Left renal cortex interstitium (tissue), 4 donors: ENCODE measurements at regions not wholly inside any gene's neighbourhood (a gene's known extent, or its start where the extent isn't known, plus 50 kb on each side); places are given as distances from the start of the nearest gene placed in this dataset.

Experiments used
- DNase-seq, 4 donors: peaks; one replicate each; pipeline ENCODE4 v3.0.0-alpha.2; 2013; ENCODE audit warnings: low read depth in 4 of 4, low spot score in 2 of 4, missing footprints in 1 of 4

DNA sequence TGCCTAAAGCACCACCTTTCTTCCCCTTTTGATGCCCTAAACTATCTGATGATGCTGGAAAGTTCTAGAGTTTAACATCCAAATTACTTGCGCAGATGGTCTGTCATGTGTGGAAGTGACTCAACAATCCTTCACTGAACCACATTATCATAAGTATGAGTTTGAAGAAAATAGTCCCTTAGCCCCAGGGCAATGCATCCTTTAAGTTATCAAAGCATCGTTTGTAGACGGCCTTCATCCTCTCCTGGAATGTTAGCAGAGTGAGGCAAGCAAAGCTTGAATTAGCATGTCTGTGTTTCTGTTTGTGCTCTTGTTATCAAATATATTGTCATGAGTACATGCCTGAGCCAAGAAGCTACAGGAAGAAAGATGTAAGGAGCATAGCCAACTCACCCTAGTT is 570.9 kb downstream of the MID1IP1 start:
- no peak for DNase-seq

DNA sequence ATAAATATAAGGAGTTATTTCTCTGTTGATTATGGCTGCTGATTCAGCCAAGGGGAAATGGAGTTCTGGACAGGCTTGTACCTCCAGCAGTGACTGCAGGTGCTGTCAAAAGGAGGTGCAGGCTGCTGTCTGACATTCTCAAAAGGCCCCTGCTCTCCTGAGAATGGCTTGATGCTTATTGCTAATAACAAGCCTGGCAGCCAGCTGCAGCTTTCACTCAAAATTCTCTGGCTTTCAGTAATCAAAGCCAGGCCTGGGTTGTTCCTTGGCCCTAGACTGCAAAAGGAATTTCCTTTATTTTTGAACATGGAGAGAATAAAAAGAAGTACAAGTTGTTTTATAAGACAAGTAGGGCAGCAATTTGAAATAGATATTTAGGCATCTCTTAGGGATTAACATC is 575.9 kb downstream of the MID1IP1 start:
- DNase-seq = no peak

DNA sequence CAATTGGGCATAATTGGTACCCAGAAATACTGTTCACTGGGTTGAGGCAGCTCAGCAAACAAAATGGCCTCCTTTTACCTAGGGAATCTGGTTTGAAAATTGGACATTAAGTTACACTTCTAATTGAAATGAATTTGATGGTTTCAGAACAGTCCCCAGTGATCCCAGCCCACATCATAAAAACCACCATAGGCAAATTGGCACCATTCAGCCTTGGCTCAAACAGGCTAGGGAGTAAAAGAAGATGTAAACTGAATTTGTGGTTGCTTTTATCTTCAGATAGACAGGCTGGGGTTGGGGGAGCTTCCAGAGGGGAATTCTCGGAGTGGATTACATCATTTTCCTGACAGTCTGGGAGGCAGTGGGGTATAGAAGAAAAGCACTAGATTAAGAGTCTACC is 576.5 kb downstream of the MID1IP1 start:
- DNase-seq = no peak

DNA sequence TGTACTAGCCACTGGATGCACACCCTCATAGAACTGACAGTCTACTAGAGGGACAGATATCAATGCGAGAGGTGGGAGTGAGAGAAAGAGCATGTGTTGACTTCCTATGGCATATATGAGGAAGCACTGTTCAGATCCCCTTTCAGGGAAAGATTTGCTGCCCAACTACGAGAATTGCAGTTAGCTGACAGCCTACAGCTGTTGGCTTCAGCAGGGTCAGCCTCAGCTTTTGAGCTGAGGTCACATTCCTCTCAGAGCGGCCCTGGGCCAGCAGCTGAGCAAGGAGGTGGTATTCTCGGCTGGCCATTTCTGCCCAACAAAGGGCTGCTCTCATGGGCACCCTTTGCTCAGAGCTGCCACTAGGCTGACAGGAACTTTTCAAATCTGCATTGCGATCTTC is 580.2 kb downstream of the MID1IP1 start:
- peak in 1 of 4 donors; percentile 38 for DNase-seq

DNA sequence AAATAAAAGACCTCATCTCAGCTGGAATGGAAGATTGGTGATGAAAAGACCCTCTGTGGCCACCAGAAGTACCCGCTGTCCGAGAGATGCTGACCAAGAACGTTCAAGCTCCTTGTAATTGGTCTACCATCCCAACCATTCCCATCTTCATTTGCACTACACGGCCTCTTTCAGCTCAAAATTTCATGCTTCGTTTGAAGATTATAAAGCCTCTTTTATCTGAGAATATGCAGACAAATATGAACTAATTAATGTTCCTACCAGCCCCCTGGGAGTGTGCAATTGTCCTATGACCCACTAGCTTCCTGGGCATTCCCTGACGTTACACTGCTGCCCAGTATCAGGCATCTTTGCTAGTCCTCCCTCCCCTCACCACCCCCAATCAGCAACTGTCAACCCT is 583.7 kb downstream of the MID1IP1 start:
- DNase-seq = no peak

DNA sequence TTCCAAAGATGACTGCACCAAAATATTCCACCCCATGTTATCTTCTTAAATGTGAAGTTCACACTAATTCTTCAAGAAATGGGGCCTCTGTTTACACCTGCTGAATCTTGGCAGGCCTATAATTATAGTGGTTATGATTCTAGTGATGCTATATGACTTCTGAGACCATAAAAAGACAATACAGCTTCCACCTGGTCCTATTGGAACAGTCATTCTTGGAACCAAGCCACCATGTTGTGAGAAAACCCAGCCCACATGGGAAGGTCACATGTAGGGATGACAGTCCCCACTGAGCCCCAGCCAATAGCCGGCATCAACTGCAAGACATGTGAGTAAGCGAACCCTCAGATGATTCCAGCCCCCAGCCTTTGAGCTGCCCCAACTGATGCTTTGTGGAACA is 587.5 kb downstream of the MID1IP1 start:
- DNase-seq = no peak

DNA sequence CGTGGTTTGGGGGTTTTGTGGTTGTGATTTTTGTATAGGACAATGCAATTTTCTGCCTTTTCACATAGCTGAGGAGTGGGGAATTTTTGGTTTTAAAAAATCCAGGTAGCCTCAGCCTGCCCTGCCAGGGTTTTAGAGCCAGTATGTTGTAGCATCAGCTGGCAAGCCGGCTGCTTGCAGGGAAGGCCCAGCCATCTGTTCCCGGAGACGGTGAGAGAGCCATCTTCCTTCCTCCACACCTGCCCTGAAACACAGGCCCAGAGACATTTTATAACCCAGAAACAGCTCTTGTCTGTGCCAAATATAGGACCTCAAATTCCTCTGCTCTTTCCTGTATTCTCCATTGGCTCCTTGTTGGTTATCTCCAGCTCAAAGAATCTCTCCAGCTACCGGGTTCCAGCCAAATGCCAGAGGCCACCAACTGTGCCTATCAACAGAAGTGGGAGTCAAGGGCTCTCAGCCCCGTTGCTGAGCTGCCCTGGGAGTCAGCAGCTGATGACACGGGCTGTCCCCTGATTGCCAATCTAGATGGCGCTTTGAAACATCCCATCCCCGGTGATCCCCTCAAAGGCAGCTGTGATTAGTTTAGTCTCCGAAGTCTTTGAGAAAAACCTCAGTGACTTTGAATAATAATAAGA is 595.2 kb downstream of the MID1IP1 start:
- no peak for DNase-seq

DNA sequence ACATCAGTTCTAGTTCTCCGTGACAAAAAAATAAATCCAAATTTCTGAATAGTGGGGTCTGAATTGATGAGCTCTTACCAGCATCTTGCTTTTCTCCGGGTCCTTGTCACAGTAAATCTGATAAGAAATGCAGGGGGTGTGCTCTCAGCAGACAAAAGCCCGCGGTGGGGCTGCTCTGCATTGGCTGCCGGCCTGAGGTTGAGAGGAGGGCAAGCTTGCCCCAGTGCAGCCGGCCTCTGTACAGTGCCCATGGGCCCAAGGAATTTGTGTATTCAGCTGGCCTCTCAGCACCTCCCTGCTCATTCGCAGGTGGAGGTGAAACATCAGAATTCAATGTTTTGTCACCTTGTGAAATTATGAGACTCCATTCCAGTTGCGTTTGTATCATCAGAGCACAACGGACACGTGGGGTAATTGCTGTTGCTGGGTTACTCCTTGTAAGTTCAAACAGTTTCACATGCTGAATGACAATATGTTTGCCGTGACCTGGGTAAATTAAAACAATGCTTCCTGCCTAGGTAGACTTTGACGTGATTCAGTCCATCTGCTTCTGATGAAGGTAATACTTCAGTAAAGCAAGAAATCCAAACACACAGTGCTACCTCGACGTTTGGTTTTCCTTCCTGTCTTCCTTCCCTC is 596.4 kb downstream of the MID1IP1 start:
- DNase-seq = no peak

DNA sequence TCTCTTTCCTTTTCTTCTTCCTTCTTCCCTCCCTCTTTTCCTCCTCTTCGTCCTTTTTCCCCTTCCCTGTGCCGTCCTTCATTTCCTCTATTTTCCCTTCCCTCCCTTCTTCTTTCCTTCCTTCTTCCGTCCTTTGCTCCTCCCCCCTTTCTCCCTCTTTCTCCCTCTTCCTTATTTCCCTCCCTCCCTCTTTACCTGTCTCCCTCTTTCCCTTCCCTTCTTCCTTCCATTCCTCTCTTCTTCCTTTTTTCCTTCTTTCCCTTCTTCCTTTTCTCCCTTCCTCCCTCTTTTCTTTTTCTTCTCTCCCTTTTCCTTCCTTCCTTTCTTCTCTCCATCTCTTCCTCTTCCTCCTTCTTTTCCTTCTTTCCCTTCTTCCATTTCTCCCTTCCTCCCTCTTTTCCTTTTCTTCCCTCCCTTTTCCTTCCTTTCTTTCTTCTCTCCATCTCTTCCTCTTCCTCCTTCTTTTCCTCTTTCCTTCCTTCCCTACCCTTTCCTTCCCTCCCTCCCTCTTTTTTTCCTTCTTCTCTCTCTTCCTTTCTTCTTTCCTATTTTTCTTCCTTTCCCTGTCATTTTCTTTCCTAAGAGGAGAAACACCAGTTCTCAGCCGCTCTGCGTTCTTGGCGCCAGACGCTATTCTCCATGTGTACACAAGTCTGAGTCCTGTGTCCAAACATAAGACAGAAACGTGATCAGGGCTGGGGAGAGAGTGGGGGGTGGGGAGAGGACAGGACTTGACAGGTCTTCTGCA is 597.1 kb downstream of the MID1IP1 start:
- no peak for DNase-seq

DNA sequence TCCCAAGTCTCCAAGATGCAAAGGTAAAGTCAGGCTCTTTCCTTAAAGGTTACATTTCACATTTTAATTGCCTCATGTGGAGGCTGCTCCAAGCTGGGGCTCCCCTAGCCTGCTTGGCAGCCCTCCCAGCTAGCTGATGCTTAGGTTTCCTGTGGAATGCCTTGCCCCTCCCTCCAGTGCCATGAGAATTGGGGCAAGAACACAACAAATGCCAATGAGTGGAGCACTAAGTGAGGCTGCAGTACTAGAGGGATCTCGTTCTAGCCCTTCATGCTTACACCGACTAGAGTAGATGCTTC is 597.7 kb downstream of the MID1IP1 start:
- DNase-seq = no peak

DNA sequence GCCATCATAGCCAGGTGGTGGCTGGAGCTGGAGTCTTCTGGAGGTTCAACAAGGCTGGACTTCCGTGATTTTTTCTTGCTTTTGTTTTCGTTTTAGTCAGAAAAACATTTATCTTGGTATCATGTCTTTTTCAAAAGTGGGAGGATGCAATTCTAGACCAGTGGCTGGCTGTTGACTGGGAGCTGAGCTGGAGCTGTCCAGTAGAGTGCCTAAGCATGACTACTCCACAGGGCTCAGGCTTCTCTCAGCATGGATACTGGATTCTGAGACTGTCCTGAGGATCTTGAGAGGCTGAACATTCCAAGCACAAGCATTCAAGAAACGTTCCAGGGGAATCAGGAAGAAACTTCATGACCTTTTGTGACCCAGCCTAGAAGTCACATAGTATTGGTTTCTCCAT is 598.1 kb downstream of the MID1IP1 start:
- no peak for DNase-seq

DNA sequence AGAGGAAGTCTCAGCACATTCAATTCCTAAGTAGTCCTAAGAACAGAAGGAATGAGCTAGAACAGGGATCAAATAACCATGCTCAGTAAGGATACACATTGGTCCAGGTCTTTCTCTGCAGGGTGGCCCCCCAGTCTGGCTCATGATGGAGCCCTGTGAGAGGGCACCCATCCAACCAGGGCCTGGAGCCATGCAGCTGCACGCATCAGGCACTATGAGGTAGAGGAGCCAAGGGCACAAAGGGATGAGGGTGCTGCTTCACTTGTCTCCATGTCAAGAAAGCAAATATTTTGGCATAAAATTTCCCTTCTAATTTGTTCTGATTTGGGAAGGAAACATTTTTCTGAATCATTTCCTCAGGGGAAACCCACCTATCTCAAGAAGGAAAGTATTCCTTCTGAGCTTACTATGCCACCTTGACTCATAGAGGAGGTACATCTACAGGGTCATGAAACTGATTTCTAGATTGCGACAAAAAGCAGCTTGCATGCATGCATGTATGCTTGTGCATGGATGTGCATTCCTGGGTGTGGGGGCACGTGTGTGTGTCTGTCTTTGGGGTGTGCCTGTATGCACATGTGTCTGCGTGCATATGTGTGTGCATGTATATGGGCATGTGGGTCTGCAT is 600.3 kb downstream of the MID1IP1 start:
- no peak for DNase-seq

DNA sequence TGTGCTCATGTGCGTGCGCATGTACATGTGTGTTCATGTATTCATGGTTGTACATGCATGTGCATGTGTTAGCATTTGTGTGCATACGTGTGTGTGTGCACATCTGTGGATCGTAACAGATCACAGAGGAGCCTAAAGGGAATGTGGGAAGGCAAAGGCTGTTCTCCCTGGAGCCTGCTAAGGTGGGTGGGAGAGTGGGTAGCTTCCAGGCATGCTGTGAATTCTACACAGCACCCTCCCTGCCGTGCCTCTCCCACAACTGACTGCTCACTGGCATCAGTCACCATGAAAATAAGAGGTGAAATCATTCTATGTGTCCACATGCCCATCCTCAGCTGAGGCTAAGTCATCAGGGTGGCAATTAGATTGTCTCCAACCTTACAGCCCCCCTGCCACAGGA is 600.9 kb downstream of the MID1IP1 start:
- no peak for DNase-seq

DNA sequence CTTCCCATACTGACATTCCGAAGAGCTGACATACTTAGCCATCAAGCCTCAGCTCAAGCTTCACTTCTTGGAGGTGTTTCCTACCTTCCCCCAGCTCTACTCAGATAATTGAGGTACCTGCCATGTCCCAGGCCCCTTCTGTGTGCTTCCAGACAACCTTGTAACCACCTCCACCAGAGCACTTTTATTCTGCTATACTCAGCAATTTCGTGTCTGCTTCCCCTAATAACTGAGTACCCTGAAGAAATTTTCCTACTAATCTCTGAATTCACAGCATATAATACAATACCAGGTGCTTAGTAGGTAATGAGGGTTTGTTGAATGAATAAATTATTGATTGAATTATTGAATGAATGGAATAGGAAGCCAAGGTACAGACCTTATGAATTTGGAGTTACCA is 605.5 kb downstream of the MID1IP1 start:
- DNase-seq = no peak

DNA sequence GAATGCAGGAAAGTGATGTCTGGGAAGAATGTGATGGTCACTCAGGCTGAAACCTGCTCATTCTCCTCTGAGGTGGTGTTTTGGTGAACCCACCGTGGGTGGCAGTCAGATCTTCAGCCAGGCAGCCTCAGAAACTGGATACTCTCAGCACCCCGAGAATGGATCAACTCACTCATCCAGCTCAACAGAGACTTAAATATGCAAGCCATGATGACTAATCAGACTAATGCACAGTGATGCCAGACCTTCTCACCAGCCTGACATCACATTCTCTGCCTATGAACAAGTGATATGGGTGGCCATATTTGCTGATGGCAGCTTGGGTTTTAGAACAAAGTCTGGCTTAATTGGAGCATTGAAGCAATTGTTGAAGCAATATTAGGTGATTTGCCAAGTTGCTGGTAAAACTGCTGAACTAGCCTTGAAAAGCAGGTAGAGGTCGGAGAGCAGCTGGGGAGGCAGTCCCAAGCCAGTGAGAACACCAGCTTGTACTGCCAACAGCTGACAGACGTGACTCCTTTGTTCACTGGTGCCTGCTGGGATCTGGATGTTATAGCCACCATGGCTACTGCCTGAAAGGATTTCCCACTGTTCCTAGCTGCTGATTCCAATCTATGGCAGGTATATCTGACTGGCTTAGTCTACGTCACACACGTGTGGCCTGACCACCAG is 608.1 kb downstream of the MID1IP1 start:
- no peak for DNase-seq

DNA sequence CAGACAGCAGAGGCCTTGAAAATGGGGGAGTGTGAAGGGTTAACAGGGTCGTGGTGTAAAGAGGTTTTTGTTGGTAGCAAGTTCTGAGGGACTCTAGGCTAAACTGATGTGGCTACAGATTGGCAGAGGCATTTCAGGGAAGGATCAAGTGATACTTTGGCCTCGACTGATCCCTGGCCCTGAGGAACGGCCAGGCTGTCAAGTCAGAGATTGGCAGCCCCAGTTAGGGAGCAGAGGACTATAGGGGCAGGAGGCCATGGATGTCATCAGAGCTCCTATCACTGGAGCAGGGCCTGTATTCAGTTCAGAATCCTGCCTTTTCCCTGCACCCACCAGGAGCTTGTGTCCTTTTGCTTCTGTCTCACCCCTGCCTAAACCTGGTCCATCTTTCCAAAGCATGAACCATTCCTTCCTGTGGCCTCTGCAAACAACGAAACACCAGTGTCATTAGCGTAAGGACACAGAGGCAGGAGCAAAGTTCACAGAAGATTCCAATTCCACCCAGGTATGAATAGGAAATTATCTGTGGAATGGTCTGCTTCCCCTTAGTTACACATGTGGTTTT is 613.1 kb downstream of the MID1IP1 start:
- DNase-seq = no peak

DNA sequence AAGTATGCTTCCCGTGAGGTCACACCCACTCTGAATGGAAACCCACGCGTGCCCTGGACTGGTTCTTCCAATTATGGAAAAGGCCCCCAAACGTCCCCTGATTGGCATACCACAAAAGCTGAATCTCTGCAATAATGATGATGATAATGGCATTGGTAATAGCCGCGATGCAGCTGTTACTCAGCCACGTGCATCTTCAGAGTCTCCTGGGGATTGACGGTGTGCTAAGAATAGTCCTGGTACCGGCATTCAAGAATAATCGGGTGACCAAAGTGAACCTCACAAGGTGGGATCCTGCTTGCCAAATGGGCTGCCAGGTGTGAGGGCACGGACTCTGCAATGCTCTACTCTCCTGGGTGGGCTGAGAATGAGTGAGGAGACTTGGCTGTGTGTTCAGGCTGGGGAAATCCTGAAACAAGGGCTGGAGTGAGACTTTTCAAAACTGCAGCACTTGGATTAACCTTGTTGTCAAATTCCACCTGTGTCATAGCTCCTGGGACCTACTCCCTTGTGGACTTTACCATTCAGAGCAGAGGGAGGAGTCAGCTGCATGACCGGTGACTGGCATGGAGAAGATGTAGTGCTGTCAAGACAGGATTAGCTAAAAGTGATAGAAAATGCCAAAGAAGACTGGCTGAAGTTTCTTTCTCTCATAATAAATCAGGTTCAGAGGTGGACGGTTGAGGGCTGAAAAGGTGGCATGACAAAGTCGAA is 615.4 kb downstream of the MID1IP1 start:
- no peak for DNase-seq

DNA sequence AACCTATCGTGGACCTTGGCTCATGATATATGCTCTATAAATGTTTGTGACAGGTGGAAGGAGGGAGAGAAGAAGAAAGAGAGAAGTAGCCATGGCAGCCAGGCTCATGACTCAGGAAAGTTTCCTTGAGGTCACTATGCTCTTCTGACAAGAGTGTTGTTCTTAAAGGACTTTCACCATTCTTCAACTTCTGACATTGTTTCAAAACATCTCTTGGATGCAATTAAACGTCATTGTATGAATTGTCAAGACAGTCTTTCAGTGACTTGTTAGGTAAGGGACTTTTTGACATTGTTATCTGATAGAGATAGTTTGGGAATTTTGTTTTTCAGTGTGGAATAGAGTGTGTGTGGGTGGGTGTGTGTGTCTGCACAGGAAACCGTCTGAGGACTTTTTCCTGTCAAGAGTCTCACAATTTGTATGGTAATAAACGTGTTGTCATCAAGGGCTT is 617.0 kb downstream of the MID1IP1 start:
- DNase-seq = no peak

DNA sequence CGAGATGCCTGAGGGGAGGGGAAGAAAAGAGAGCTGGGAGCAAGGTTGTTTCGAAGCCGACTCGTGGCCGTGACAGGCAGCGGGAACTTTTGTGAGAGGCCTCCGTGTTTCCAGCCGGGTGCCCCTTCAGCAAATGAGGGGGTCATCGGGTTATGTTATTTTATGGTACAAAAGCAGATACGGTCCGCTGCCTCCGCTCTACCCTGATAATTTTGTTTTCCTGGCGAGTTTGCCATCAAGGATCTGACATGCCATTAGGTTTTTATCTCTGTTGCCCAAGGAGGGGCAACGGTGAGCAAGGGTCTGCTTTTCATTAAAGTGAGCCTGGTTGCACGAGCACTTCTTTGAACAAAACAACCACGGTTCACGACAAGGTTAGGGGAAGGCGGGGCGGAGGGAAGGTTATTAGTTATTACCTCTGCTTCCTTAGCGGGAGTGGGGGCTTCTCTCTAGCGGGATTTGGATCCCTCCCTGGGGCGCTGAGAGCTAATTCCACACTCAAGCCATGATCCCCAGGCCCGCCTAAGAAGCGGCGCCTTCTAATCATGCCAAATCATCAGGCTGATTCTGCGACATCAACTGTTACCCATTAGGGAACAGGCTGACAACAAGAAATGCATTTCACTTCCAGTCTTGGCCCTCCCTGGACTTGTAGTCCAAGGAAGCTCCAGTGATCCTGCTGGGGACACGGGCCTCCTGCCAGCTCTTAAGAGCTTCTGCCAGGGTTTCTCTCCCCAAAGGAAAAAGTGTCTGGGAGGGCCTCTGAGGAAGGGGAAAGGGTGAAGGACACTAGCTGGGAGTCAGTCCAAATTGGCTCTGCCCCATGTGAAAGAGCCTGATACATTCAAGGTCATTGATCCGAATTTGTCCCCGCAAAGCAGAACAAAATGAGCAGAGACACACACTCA is 617.7 kb downstream of the MID1IP1 start:
- peak in 2 of 4 donors; percentile 31 to 45 for DNase-seq
